Trophoblast cell (in vitro differentiated cells and primary cell): ENCODE measurements at regions not wholly inside any gene's neighbourhood (a gene's known extent, or its start where the extent isn't known, plus 50 kb on each side); places are given as distances from the start of the nearest gene placed in this dataset.
A peak's percentile ranks its signal among the peaks of the same experiment; 100 is the strongest.

ENCODE experiments used
- DNase-seq, 2 donors: peaks; one replicate each; pipeline ENCODE4 v3.0.0-alpha.2; 2016
- H2AFZ ChIP-seq: 2 replicates; pipeline ENCODE4 v1.6.1; 2013; ENCODE audit warnings: low read length, moderate library complexity, mild to moderate bottlenecking; ENCODE audit not compliant: insufficient read depth, poor library complexity
- H2AK5ac ChIP-seq: 2 replicates; pipeline ENCODE4 v1.6.1; 2013; ENCODE audit warnings: mild to moderate bottlenecking, low read length
- H2BK120ac ChIP-seq: 2 replicates; pipeline ENCODE4 v1.6.1; 2013; ENCODE audit warnings: low read length, mild to moderate bottlenecking, moderate library complexity; ENCODE audit not compliant: insufficient read depth, poor library complexity
- H2BK12ac ChIP-seq: 2 replicates; pipeline ENCODE4 v1.6.1; 2013; ENCODE audit warnings: mild to moderate bottlenecking, low read length, moderate library complexity
- H2BK5ac ChIP-seq: 2 replicates; pipeline ENCODE4 v1.6.1; 2013; ENCODE audit warnings: low read length, low read depth, moderate library complexity, mild to moderate bottlenecking; ENCODE audit not compliant: poor library complexity
- H3K14ac ChIP-seq: 2 replicates; pipeline ENCODE4 v1.6.1; 2013; ENCODE audit warnings: mild to moderate bottlenecking, low read length
- H3K18ac ChIP-seq: 2 replicates; pipeline ENCODE4 v1.6.1; 2013; ENCODE audit warnings: mild to moderate bottlenecking, low read length
- H3K23ac ChIP-seq: 2 replicates; pipeline ENCODE4 v1.6.1; 2013; ENCODE audit warnings: low read length
- H3K27ac ChIP-seq: 2 replicates; pipeline ENCODE4 v1.5.1; 2013; ENCODE audit warnings: low read depth, mild to moderate bottlenecking, inconsistent platforms, low read length, moderate library complexity
- H3K27me3 ChIP-seq: 2 replicates; pipeline ENCODE4 v1.6.1; 2013; ENCODE audit warnings: inconsistent platforms, mild to moderate bottlenecking, low read length, moderate library complexity; ENCODE audit not compliant: insufficient read depth
- H3K36me3 ChIP-seq, 2 experiments: 1 replicate in 1 of 2; 2 replicates in 1 of 2; pipeline ENCODE4 v1.6.1; 2013; ENCODE audit warnings: low read length in 2 of 2, mild to moderate bottlenecking in 2 of 2, moderate library complexity in 1 of 2; ENCODE audit not compliant: insufficient read depth in 2 of 2, control insufficient read depth in 1 of 2
- H3K4ac ChIP-seq: 2 replicates; pipeline ENCODE4 v1.6.1; 2013; ENCODE audit warnings: low read depth, mild to moderate bottlenecking, low read length, moderate library complexity
- H3K4me1 ChIP-seq, 2 experiments: 1 replicate in 1 of 2; 2 replicates in 1 of 2; pipeline ENCODE4 v1.6.1; 2013; ENCODE audit warnings: low read length in 2 of 2, mild to moderate bottlenecking in 2 of 2, moderate library complexity in 1 of 2; ENCODE audit not compliant: insufficient read depth in 2 of 2, control insufficient read depth in 1 of 2
- H3K4me2 ChIP-seq: 2 replicates; pipeline ENCODE4 v1.6.1; 2013; ENCODE audit warnings: inconsistent platforms, mild to moderate bottlenecking, low read length, moderate library complexity
- H3K4me3 ChIP-seq: 2 replicates; pipeline ENCODE4 v1.5.1; 2013; ENCODE audit warnings: mild to moderate bottlenecking, low read depth, low read length, inconsistent platforms
- H3K79me1 ChIP-seq: one replicate; pipeline ENCODE4 v1.6.1; 2013; ENCODE audit warnings: low read length
- H3K79me2 ChIP-seq: 2 replicates; pipeline ENCODE4 v1.6.1; 2013; ENCODE audit warnings: low read length, mild to moderate bottlenecking; ENCODE audit not compliant: control insufficient read depth, insufficient read depth, poor library complexity
- H3K9ac ChIP-seq: 2 replicates; pipeline ENCODE4 v1.6.1; 2013; ENCODE audit warnings: mild to moderate bottlenecking, low read length
- H3K9me3 ChIP-seq: 2 replicates; pipeline ENCODE4 v1.6.1; 2013; ENCODE audit warnings: low read depth, mild to moderate bottlenecking, control low read depth, inconsistent platforms, low read length; ENCODE audit not compliant: insufficient read depth
- H4K12ac ChIP-seq: 2 replicates; pipeline ENCODE4 v1.6.1; 2013; ENCODE audit warnings: low read depth, mild to moderate bottlenecking, low read length, moderate library complexity
- H4K8ac ChIP-seq: 2 replicates; pipeline ENCODE4 v1.6.1; 2013; ENCODE audit warnings: low read depth, mild to moderate bottlenecking, low read length, moderate library complexity
- H4K91ac ChIP-seq: one replicate; pipeline ENCODE4 v1.6.1; 2013; ENCODE audit warnings: low read depth, mild to moderate bottlenecking, low read length, moderate library complexity
- WGBS: extraction: QIAGEN DNeasy Blood & Tissue Kit; methylation state at CpG from one replicate; pipeline ENCODE4 v1.1.7; 2013; ENCODE audit warnings: missing lambda C conversion rate; ENCODE audit not compliant: insufficient read length, insufficient coverage; ENCODE audit errors: extremely low coverage; 5-methylcytosine and 5-hydroxymethylcytosine counted together

DNA sequence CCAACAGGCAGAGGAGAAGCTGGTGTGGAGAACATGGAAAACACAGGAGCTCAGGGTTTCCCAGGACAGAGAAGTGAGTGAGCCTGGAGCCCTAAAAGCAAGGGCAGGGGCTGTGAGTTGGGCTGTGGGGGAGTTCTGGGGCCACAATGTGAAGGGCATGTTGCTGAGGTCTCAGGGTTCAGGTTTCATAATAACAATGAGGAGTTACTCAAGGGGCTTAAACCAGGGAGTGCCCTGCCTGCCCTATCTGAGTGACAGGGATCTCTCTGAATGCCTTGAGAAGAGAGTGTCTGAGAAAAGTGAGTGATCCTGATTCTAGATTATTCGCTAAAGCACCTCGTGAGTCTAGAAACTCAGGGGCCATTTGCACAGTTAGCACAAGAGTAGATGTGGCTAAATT lies 129.6 kb downstream of the VPREB1 start:
- Histone ChIP-seq H3K9ac (no peak overlapping the region), H2BK120ac (no peak overlapping the region)
- WGBS: no CpG with 5 or more reads among the region's 2 CpGs

DNA sequence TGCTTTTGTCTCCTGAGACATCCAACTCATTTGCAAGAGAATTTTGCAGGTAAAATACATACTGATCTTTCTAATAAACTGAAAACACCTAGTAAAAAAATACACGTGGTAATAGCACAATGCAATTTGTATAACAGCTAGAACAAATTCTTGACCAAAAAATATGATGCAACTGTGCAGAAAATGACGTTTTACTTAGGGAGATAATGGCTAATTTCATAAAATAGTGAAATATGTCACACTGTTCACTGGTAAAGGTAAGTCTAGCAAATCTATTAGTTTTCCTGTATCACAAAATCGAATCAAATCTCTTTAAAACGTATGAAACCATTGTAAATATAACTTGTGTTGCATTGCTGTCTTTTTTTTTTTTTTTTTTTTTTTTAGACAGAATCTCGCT lies 130.0 kb downstream of the VPREB1 start:
- H3K23ac ChIP-seq: no peak overlapping the region
- H2AK5ac ChIP-seq: no peak overlapping the region
- H3K9me3 ChIP-seq: no peaks in the 10 kb centered on the region
- H3K4me2 ChIP-seq: no peak overlapping the region
- H3K79me1 ChIP-seq: no peaks in the 10 kb centered on the region
- H4K91ac ChIP-seq: no peak overlapping the region
- no CpG with 5 or more reads among the region's 5 CpGs for WGBS
- H4K12ac ChIP-seq: no peak overlapping the region
- H3K9ac ChIP-seq: no peak overlapping the region
- H3K79me2 ChIP-seq: no peaks in the 10 kb centered on the region
- no peaks in the 10 kb centered on the region for H3K36me3 ChIP-seq
- no peak overlapping the region for H4K8ac ChIP-seq
- no peak overlapping the region for H2AFZ ChIP-seq
- no peak overlapping the region for H3K27ac ChIP-seq
- no peak overlapping the region for H2BK5ac ChIP-seq
- DNase-seq: no peak
- H2BK12ac ChIP-seq: no peak overlapping the region
- no peaks in the 10 kb centered on the region for H3K27me3 ChIP-seq
- H3K4ac ChIP-seq: no peak overlapping the region
- no peaks in the 10 kb centered on the region for H3K4me1 ChIP-seq
- no peak overlapping the region for H3K4me3 ChIP-seq
- H3K14ac ChIP-seq: no peak overlapping the region
- H3K18ac ChIP-seq: no peak overlapping the region
- no peak overlapping the region for H2BK120ac ChIP-seq

More for the DNA sequence above, 129.6 kb downstream of the VPREB1 start:
- Histone ChIP-seq H2BK5ac (no peak overlapping the region), H3K23ac (no peak overlapping the region), H3K4ac (no peak overlapping the region), H3K4me1 (no peaks in the 10 kb centered on the region), H3K4me2 (no peak overlapping the region), H2BK12ac (no peak overlapping the region), H3K36me3 (no peaks in the 10 kb centered on the region), H3K79me1 (no peaks in the 10 kb centered on the region), H4K12ac (no peak overlapping the region), H2AK5ac (no peak overlapping the region), H3K27me3 (peaks cover 1% of the 10 kb centered on the region), H4K91ac (no peak overlapping the region), H3K14ac (no peak overlapping the region), H3K9me3 (no peaks in the 10 kb centered on the region), H2AFZ (peak overlapping the region; percentile 41), H3K79me2 (no peaks in the 10 kb centered on the region), H3K27ac (no peak overlapping the region), H3K18ac (no peak overlapping the region), H3K4me3 (no peak overlapping the region), H4K8ac (no peak overlapping the region)
- no peak for DNase-seq

DNA sequence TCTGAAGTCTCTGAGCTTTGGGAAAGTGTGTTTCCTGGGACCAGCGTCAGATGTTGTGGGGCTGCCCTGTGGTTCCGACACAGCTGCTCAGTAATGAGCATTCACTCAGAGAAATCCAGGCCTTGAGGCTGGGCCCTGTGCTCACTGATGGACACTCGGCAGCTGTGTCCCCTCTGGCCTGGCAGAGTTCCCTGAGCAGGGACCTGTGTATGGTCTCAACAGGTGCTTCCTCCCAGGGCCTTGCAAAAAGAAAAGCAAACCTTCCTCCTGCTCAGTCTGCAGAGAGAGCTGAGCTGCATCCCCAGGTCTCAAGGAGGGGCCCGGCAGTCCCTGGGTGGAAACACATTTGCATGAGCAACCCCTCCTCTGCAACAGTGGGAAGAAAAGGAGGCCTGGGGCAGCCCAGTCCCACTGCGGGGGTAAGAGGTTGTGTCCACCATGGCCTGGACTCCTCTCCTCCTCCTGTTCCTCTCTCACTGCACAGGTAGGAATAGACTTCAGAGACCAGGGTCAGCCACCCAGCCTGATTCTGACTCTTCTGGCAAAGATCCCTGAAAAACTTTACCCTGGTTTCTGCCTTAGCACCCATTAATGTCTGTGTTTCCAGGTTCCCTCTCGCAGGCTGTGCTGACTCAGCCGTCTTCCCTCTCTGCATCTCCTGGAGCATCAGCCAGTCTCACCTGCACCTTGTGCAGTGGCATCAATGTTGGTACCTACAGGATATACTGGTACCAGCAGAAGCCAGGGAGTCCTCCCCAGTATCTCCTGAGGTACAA lies 131.2 kb downstream of the VPREB1 start:
- Histone ChIP-seq H4K12ac (no peak overlapping the region), H2BK12ac (no peak overlapping the region), H2BK5ac (no peak overlapping the region), H3K27me3 (peaks cover 2% of the 10 kb centered on the region), H3K79me2 (no peaks in the 10 kb centered on the region), H3K14ac (no peak overlapping the region), H2AFZ (no peak overlapping the region), H3K4me3 (no peak overlapping the region), H3K9me3 (no peaks in the 10 kb centered on the region), H2AK5ac (no peak overlapping the region), H4K8ac (no peak overlapping the region), H3K27ac (no peak overlapping the region), H3K18ac (no peak overlapping the region), H4K91ac (no peak overlapping the region), H3K4me2 (no peak overlapping the region), H2BK120ac (no peak overlapping the region), H3K9ac (no peak overlapping the region), H3K79me1 (no peaks in the 10 kb centered on the region), H3K36me3 (no peaks in the 10 kb centered on the region), H3K23ac (no peak overlapping the region), H3K4me1 (no peaks in the 10 kb centered on the region), H3K4ac (no peak overlapping the region)
- whole genome bisulfite sequencing: no CpG with 5 or more reads among the region's 7 CpGs
- DNase-seq: peak in 1 of 2 donors; percentile 43

DNA sequence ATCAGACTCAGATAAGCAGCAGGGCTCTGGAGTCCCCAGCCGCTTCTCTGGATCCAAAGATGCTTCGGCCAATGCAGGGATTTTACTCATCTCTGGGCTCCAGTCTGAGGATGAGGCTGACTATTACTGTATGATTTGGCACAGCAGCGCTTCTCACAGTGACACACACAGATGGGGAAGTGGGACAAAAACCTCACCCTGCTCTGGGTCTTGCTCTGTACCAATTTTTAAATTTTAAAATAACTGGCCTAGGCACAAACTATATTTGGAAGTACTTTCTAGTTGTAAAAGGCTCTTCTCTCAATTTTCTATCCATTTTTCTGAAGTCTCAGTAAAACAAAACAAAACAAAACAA lies 131.7 kb downstream of the VPREB1 start:
- Histone ChIP-seq H3K27me3 (peaks cover 2% of the 10 kb centered on the region), H4K8ac (no peak overlapping the region), H3K14ac (no peak overlapping the region), H3K4me2 (no peak overlapping the region), H2BK5ac (no peak overlapping the region), H3K36me3 (no peaks in the 10 kb centered on the region), H4K91ac (no peak overlapping the region), H3K4ac (no peak overlapping the region), H2BK12ac (no peak overlapping the region), H3K18ac (no peak overlapping the region), H3K9me3 (no peaks in the 10 kb centered on the region), H2BK120ac (no peak overlapping the region), H2AK5ac (no peak overlapping the region), H3K79me1 (no peaks in the 10 kb centered on the region), H2AFZ (no peak overlapping the region), H3K9ac (no peak overlapping the region), H3K27ac (no peak overlapping the region), H3K4me1 (no peaks in the 10 kb centered on the region), H3K4me3 (no peak overlapping the region), H4K12ac (no peak overlapping the region), H3K79me2 (no peaks in the 10 kb centered on the region), H3K23ac (no peak overlapping the region)
- no peak for DNase-seq
- WGBS: no CpG with 5 or more reads among the region's 3 CpGs
